ENCODE measurements at regions not wholly inside any gene's neighbourhood (a gene's known extent, or its start where the extent isn't known, plus 50 kb on each side); places are given as distances from the start of the nearest gene placed in this dataset.
"Not testable (repeated sequence)": the region's sequence is repeated elsewhere in the genome, so short reads cannot be mapped to it uniquely, and the experiment has no call there.

DNA sequence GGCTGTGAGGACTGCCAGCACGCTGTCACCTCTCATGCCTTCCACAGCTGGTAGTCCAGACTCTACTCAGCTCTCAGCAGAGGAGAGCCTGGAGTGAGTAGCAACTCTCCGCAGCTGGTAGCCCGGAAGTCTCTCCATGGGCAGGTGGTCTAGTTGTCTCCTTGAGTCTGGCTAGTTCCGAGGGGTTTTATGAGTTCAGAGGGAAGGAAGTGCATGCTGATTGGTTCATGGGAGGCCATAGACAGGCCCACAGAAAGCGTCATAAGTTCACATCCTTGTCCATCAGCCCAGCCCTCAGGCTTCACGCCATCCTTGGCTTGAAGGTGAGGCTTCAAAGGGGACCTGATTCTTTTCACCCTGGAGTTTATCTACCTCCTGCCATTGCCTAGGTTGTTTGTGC, 2662.4 kb upstream of the PCDH20 start:
- TF ChIP-seq POLR2AphosphoS5 (IDR thresholded peaks at IDR 0.05) (no peak), EP300 (IDR thresholded peaks at IDR 0.05) (no peak), CTCF (IDR thresholded peaks at IDR 0.05) (no peak)
- Histone ChIP-seq H3K27ac (no peak overlapping the region), H3K4me3 (no peak overlapping the region), H3K36me3 (no peaks in the 10 kb centered on the region), H3K9me3 (no peaks in the 10 kb centered on the region), H3K27me3 (no peaks in the 10 kb centered on the region), H3K4me1 (no peaks in the 10 kb centered on the region)
- DNase-seq (ENCODE audit: low spot score in 2 of 2): no peak
- 92% methylated on average over 6 of the region's 6 CpGs for WGBS

DNA sequence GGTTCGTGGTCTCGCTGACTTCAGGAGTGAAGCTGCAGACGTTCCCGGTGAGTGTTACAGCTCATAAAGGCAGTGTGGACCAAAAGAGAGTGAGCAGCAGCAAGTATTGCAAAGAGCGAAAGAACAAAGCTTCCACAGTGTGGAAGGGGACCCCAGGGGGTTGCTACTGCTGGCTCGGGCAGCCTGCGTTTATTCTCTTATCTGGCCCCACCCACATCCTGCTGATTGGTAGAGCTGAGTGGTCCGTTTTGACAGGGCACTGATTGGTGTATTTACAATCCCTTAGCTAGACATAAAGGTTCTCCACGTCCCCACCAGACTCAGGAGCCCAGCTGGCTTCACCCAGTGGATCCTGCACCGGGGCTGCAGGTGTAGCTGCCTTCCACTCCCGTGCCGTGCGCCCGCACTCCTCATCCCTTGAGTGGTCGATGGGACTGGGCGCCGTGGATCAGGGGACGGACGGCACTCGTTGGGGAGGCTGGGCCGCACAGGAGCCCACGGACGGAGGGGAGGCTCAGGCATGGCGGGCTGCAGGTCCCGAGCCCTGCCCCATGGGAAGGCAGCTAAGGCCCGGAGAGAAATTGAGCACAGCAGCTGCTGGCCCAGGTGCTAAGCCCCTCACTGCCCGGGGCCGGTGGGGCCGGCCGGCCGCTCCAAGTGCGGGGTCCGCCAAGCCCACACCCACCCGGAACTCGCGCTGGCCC, 2661.6 kb upstream of the PCDH20 start:
- WGBS: 85% methylated on average over 14 of the region's 36 CpGs
- not testable (repeated sequence) for H3K4me3 ChIP-seq; H3K4me1 ChIP-seq; H3K27me3 ChIP-seq; H3K27ac ChIP-seq; DNase-seq (ENCODE audit: low spot score in 2 of 2); H3K9me3 ChIP-seq; H3K36me3 ChIP-seq

DNA sequence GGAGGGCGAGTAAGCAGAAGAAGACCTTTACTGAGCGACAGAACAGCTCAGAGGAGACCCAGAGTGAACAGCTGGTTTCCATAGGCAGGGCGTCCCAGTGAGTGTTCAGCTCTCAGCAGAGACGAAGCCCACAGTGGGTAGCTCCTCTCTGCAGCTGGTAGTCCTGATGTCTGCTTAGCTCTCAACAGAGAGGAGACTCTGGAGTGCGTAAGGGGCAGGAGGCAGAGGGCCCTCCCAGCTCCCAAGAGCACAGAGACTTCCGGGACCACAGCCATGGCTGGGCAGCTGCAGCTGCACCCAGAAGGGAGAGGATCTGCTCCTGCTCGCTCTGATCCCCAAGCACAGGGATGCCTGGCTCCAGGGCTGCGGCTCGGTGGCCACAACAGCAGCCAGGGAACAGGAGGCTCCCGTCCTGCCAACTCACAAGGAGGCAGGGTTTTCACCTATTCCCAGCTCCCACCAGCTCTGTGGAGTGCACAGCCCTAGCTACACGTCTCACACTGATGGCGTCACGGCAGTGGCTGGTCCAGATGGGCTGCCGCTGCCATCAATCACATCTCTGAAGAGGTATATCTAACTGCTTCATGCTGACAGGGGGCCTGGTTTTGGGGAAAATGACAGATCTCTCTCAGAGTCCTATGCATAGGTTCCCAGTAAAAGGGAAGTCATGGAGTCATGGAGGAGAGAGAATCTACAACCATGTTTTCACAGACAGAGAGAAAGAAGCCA, 2660.1 kb upstream of the PCDH20 start:
- Histone ChIP-seq H3K4me3 (no peak overlapping the region), H3K27me3 (no peaks in the 10 kb centered on the region), H3K36me3 (no peaks in the 10 kb centered on the region), H3K9me3 (no peaks in the 10 kb centered on the region), H3K4me1 (no peaks in the 10 kb centered on the region), H3K27ac (no peak overlapping the region)
- WGBS: 90% methylated on average over 12 of the region's 14 CpGs
- TF ChIP-seq EP300 (IDR thresholded peaks at IDR 0.05): no peak
- DNase-seq (ENCODE audit: low spot score in 2 of 2): no peak

- no peak overlapping the region for H3K27ac ChIP-seq
- no peaks in the 10 kb centered on the region for H3K27me3 ChIP-seq
- no peaks in the 10 kb centered on the region for H3K4me1 ChIP-seq
- TF ChIP-seq CTCF (IDR thresholded peaks at IDR 0.05) (no peak), EP300 (IDR thresholded peaks at IDR 0.05) (no peak), POLR2AphosphoS5 (IDR thresholded peaks at IDR 0.05) (no peak), POLR2A (IDR thresholded peaks at IDR 0.05) (no peak)
- H3K9me3 ChIP-seq: no peaks in the 10 kb centered on the region
- no peak overlapping the region for H3K4me3 ChIP-seq
- WGBS: 89% methylated on average over 12 of the region's 12 CpGs
- DNase-seq (ENCODE audit: low spot score in 2 of 2): no peak
- no peaks in the 10 kb centered on the region for H3K36me3 ChIP-seq
Observed at GRCh38 chr13:64074971-64075474, 2659.4 kb upstream of the PCDH20 start.

DNA sequence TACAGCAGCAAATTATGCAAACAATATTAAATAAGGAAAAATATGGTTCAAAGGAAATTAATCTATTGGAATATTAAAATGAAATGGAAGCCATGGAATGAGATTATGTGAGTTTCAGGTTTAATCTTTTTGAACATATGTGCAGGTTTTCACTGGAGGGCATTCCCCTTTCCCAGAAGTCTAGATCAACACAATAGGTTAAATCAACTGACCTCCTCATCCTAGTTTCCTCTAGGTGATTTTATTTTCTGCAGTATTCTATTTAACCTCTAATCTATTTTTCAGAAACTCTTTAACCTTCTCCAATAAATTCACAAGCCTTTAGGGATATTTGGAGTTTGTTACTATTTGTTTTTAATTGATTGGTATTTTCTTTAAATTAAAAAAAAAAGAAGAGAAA, 2657.6 kb upstream of the PCDH20 start:
- H3K36me3 ChIP-seq: no peaks in the 10 kb centered on the region

More for the DNA sequence above, 2657.6 kb upstream of the PCDH20 start:
- no peak for DNase-seq (ENCODE audit: low spot score in 2 of 2)
- no peak for TF ChIP-seq CTCF (IDR thresholded peaks at IDR 0.05)
- no peak for TF ChIP-seq POLR2A (IDR thresholded peaks at IDR 0.05)
- no peak for TF ChIP-seq POLR2AphosphoS5 (IDR thresholded peaks at IDR 0.05)
- no peak for TF ChIP-seq EP300 (IDR thresholded peaks at IDR 0.05)
- Histone ChIP-seq H3K27me3 (no peaks in the 10 kb centered on the region), H3K4me3 (no peak overlapping the region), H3K4me1 (no peaks in the 10 kb centered on the region), H3K27ac (no peak overlapping the region), H3K9me3 (no peaks in the 10 kb centered on the region)

Data from suprapubic skin (tissue), 4 donors.